Activated CD4-positive, alpha-beta T cell treated with anti-CD3 and anti-CD28 coated beads for 4 hours (primary cell): ENCODE measurements at regions not wholly inside any gene's neighbourhood (a gene's known extent, or its start where the extent isn't known, plus 50 kb on each side); places are given as distances from the start of the nearest gene placed in this dataset.

Experiments used
- DNase-seq, 2 donors: peaks; one replicate each; pipeline ENCODE4 v3.0.0-alpha.2; 2020

DNA sequence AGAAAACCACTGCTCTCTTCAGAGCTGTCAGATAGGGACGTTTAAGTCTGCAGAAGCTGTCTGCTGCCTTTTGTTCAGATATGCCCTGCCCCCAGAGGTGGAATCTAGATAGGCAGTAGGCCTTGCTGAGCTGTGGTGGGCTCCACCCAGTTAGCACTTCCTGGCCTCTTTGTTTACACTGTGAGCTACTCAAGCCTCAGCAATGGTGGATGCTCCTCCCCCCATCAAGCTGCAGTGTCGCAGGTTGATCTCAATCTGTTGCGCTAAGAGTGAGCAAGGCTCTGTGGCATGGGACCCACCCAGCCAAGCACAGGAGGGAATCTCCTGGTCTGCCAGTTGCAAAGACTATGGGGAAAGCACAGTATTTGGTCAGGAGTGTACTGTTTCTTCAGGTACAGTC lies 59.2 kb upstream of the ZNF641 start:
- DNase-seq, result peak in 1 of 2 donors; percentile 1

- no peak for DNase-seq
Observed at GRCh38 chr12:48413388-48413787, 59.0 kb upstream of the ANP32D start.

GRCh38 chr12:48414021-48414420 lies 58.3 kb upstream of the ANP32D start:
- no peak for DNase-seq

GRCh38 chr12:48419116-48419935 lies 53.0 kb upstream of the ANP32D start:
- no peak for DNase-seq

- DNase-seq, result no peak
Observed at GRCh38 chr12:48420039-48420775, 52.2 kb upstream of the ANP32D start.

- DNase-seq, result no peak
Observed at GRCh38 chr12:48422060-48422459, 50.3 kb upstream of the ANP32D start.
